Stomach smooth muscle (tissue), 2 donors: ENCODE measurements at regions not wholly inside any gene's neighbourhood (a gene's known extent, or its start where the extent isn't known, plus 50 kb on each side); places are given as distances from the start of the nearest gene placed in this dataset.
"Not testable (repeated sequence)": the region's sequence is repeated elsewhere in the genome, so short reads cannot be mapped to it uniquely, and the experiment has no call there.

Experiments
- H3K27ac ChIP-seq: one replicate; pipeline ENCODE4 v1.7.0; 2013; ENCODE audit warnings: mild to moderate bottlenecking, low read length, inconsistent platforms
- H3K27me3 ChIP-seq, 2 donors: one replicate each; pipeline ENCODE4 v1.7.0; 2013; ENCODE audit warnings: low read length in 2 of 2; ENCODE audit not compliant: insufficient read depth in 2 of 2, control insufficient read depth in 1 of 2
- H3K36me3 ChIP-seq, 2 donors: one replicate each; pipeline ENCODE4 v1.7.0; 2013; ENCODE audit warnings: low read length in 2 of 2; ENCODE audit not compliant: control insufficient read depth in 2 of 2, insufficient read depth in 2 of 2
- H3K4me1 ChIP-seq: one replicate; pipeline ENCODE4 v1.7.0; 2013; ENCODE audit warnings: low read length; ENCODE audit not compliant: control insufficient read depth, insufficient read depth
- H3K4me3 ChIP-seq, 2 donors: one replicate each; pipeline ENCODE4 v1.7.0; 2013; ENCODE audit warnings: low read length in 2 of 2
- H3K9ac ChIP-seq, 2 donors: one replicate each; pipeline ENCODE4 v1.7.0; 2013; ENCODE audit warnings: low read length in 2 of 2, mild to moderate bottlenecking in 1 of 2
- H3K9me3 ChIP-seq, 2 donors: one replicate each; pipeline ENCODE4 v1.7.0; 2013; ENCODE audit warnings: low read length in 2 of 2; ENCODE audit not compliant: control insufficient read depth in 2 of 2
- donor health status: healthy.
- donor health status: Pancreatic carcinoma.

- Histone ChIP-seq H3K4me3 (no peak overlapping the region), H3K4me1 (no peaks in the 10 kb centered on the region), H3K27me3 (no peaks in the 10 kb centered on the region), H3K36me3 (no peaks in the 10 kb centered on the region), H3K9me3 (no peaks in the 10 kb centered on the region), H3K27ac (no peak overlapping the region), H3K9ac (no peak overlapping the region)
Observed at GRCh38 chr1:70818401-70818800, 229.2 kb downstream of the PTGER3 start.

GRCh38 chr1:70819231-70819630, 228.4 kb downstream of the PTGER3 start:
- Histone ChIP-seq H3K9me3 (no peaks in the 10 kb centered on the region), H3K9ac (no peak overlapping the region), H3K4me1 (no peaks in the 10 kb centered on the region), H3K27me3 (no peaks in the 10 kb centered on the region), H3K27ac (no peak overlapping the region), H3K4me3 (no peak overlapping the region), H3K36me3 (no peaks in the 10 kb centered on the region)

- Histone ChIP-seq H3K4me1 (no peaks in the 10 kb centered on the region), H3K9me3 (no peaks in the 10 kb centered on the region), H3K27ac (no peak overlapping the region)
Observed at GRCh38 chr1:70819785-70820184, 227.8 kb downstream of the PTGER3 start.

GRCh38 chr1:70820396-70820795, 227.2 kb downstream of the PTGER3 start:
- no peaks in the 10 kb centered on the region for H3K27me3 ChIP-seq
- no peak overlapping the region for H3K4me3 ChIP-seq
- H3K9ac ChIP-seq: no peak overlapping the region
- H3K9me3 ChIP-seq: no peaks in the 10 kb centered on the region
- no peaks in the 10 kb centered on the region for H3K4me1 ChIP-seq
- H3K36me3 ChIP-seq: no peaks in the 10 kb centered on the region
- H3K27ac ChIP-seq: no peak overlapping the region

More at GRCh38 chr1:70819785-70820184, 227.8 kb downstream of the PTGER3 start:
- Histone ChIP-seq H3K4me3 (no peak overlapping the region), H3K9ac (no peak overlapping the region), H3K36me3 (no peaks in the 10 kb centered on the region), H3K27me3 (no peaks in the 10 kb centered on the region)

- H3K27ac ChIP-seq: no peak overlapping the region
- H3K9me3 ChIP-seq: no peaks in the 10 kb centered on the region
- no peak overlapping the region for H3K4me3 ChIP-seq
- no peak overlapping the region for H3K9ac ChIP-seq
- no peaks in the 10 kb centered on the region for H3K4me1 ChIP-seq
- H3K36me3 ChIP-seq: no peaks in the 10 kb centered on the region
- H3K27me3 ChIP-seq: no peaks in the 10 kb centered on the region
Observed at GRCh38 chr1:70820995-70821394, 226.6 kb downstream of the PTGER3 start.

GRCh38 chr1:70826428-70826827, 221.2 kb downstream of the PTGER3 start:
- Histone ChIP-seq H3K27ac (no peak overlapping the region), H3K27me3 (no peaks in the 10 kb centered on the region), H3K9me3 (no peaks in the 10 kb centered on the region), H3K4me1 (no peaks in the 10 kb centered on the region), H3K9ac (no peak overlapping the region), H3K4me3 (no peak overlapping the region), H3K36me3 (no peaks in the 10 kb centered on the region)

GRCh38 chr1:70827030-70827429, 220.6 kb downstream of the PTGER3 start:
- Histone ChIP-seq H3K27ac (no peak overlapping the region), H3K27me3 (no peaks in the 10 kb centered on the region), H3K9ac (no peak overlapping the region), H3K9me3 (no peaks in the 10 kb centered on the region), H3K4me1 (no peaks in the 10 kb centered on the region), H3K4me3 (no peak overlapping the region), H3K36me3 (no peaks in the 10 kb centered on the region)

GRCh38 chr1:70828177-70828576, 219.4 kb downstream of the PTGER3 start:
- no peaks in the 10 kb centered on the region for H3K4me1 ChIP-seq
- no peak overlapping the region for H3K4me3 ChIP-seq
- no peaks in the 10 kb centered on the region for H3K27me3 ChIP-seq
- no peak overlapping the region for H3K9ac ChIP-seq
- no peak overlapping the region for H3K27ac ChIP-seq
- H3K36me3 ChIP-seq: no peaks in the 10 kb centered on the region
- no peaks in the 10 kb centered on the region for H3K9me3 ChIP-seq

GRCh38 chr1:70834365-70834764, 213.3 kb downstream of the PTGER3 start:
- not testable (repeated sequence) for H3K9me3 ChIP-seq, H3K36me3 ChIP-seq

GRCh38 chr1:70836456-70836855, 211.2 kb downstream of the PTGER3 start:
- H3K9ac ChIP-seq: no peak overlapping the region
- no peaks in the 10 kb centered on the region for H3K4me1 ChIP-seq
- H3K27ac ChIP-seq: no peak overlapping the region
- no peaks in the 10 kb centered on the region for H3K27me3 ChIP-seq
- H3K36me3 ChIP-seq: no peaks in the 10 kb centered on the region
- no peak overlapping the region for H3K4me3 ChIP-seq
- H3K9me3 ChIP-seq: peaks cover 0 to 4% of the 10 kb centered on the region in 2 donors

More at GRCh38 chr1:70834365-70834764, 213.3 kb downstream of the PTGER3 start:
- H3K4me1 ChIP-seq, H3K9ac ChIP-seq, H3K27ac ChIP-seq, H3K27me3 ChIP-seq, H3K4me3 ChIP-seq: not testable (repeated sequence)

GRCh38 chr1:70840260-70840953, 207.2 kb downstream of the PTGER3 start:
- Histone ChIP-seq H3K27me3 (no peaks in the 10 kb centered on the region), H3K27ac (no peak overlapping the region), H3K9ac (no peak overlapping the region), H3K36me3 (no peaks in the 10 kb centered on the region), H3K4me1 (no peaks in the 10 kb centered on the region), H3K9me3 (peaks cover 0 to 3% of the 10 kb centered on the region in 2 donors), H3K4me3 (no peak overlapping the region)
